ENCODE measurements at regions not wholly inside any gene's neighbourhood (a gene's known extent, or its start where the extent isn't known, plus 50 kb on each side); places are given as distances from the start of the nearest gene placed in this dataset.

GRCh38 chr11:15390857-15391256 lies 276.1 kb downstream of the INSC start:
- Mint-ChIP-seq H3K4me3 (ENCODE audit: unreplicated experiment) (no peak overlapping the region), H3K9me3 (ENCODE audit: unreplicated experiment) (peaks cover 17% of the 10 kb centered on the region), H3K27ac (ENCODE audit: unreplicated experiment) (no peak overlapping the region), H3K36me3 (ENCODE audit: unreplicated experiment) (no peaks in the 10 kb centered on the region), H3K27me3 (ENCODE audit: unreplicated experiment) (no peaks in the 10 kb centered on the region), H3K4me1 (ENCODE audit: unreplicated experiment) (no peaks in the 10 kb centered on the region)
- TF ChIP-seq CTCF (IDR thresholded peaks at IDR 0.05) = no peak
- DNase-seq (ENCODE audit: extremely low spot score, unreplicated experiment) = no peak

GRCh38 chr11:15396778-15397177 lies 282.1 kb downstream of the INSC start:
- Mint-ChIP-seq H3K9me3 (ENCODE audit: unreplicated experiment) (peaks cover 31% of the 10 kb centered on the region), H3K27me3 (ENCODE audit: unreplicated experiment) (no peaks in the 10 kb centered on the region), H3K27ac (ENCODE audit: unreplicated experiment) (no peak overlapping the region), H3K4me1 (ENCODE audit: unreplicated experiment) (no peaks in the 10 kb centered on the region), H3K36me3 (ENCODE audit: unreplicated experiment) (no peaks in the 10 kb centered on the region), H3K4me3 (ENCODE audit: unreplicated experiment) (no peak overlapping the region)
- no peak for TF ChIP-seq CTCF (IDR thresholded peaks at IDR 0.05)
- no peak for DNase-seq (ENCODE audit: extremely low spot score, unreplicated experiment)

GRCh38 chr11:15406851-15407351 lies 292.2 kb downstream of the INSC start:
- Mint-ChIP-seq H3K27me3 (ENCODE audit: unreplicated experiment) (no peaks in the 10 kb centered on the region), H3K4me3 (ENCODE audit: unreplicated experiment) (no peak overlapping the region), H3K27ac (ENCODE audit: unreplicated experiment) (no peak overlapping the region), H3K36me3 (ENCODE audit: unreplicated experiment) (no peaks in the 10 kb centered on the region), H3K4me1 (ENCODE audit: unreplicated experiment) (no peaks in the 10 kb centered on the region), H3K9me3 (ENCODE audit: unreplicated experiment) (peaks cover 18% of the 10 kb centered on the region)
- no peak for TF ChIP-seq CTCF (IDR thresholded peaks at IDR 0.05)
- no peak for DNase-seq (ENCODE audit: extremely low spot score, unreplicated experiment)

- no peak for TF ChIP-seq CTCF (IDR thresholded peaks at IDR 0.05)
- Mint-ChIP-seq H3K4me1 (ENCODE audit: unreplicated experiment) (no peaks in the 10 kb centered on the region), H3K36me3 (ENCODE audit: unreplicated experiment) (no peaks in the 10 kb centered on the region), H3K9me3 (ENCODE audit: unreplicated experiment) (peaks cover 8% of the 10 kb centered on the region), H3K27me3 (ENCODE audit: unreplicated experiment) (no peaks in the 10 kb centered on the region), H3K27ac (ENCODE audit: unreplicated experiment) (no peak overlapping the region), H3K4me3 (ENCODE audit: unreplicated experiment) (no peak overlapping the region)
- no peak for DNase-seq (ENCODE audit: extremely low spot score, unreplicated experiment)
Observed at GRCh38 chr11:15412054-15412453, 297.3 kb downstream of the INSC start.

GRCh38 chr11:15418921-15419320 lies 304.2 kb downstream of the INSC start:
- no peaks in the 10 kb centered on the region for H3K4me1 Mint-ChIP-seq (ENCODE audit: unreplicated experiment)
- H3K36me3 Mint-ChIP-seq (ENCODE audit: unreplicated experiment) = no peaks in the 10 kb centered on the region
- TF ChIP-seq CTCF (IDR thresholded peaks at IDR 0.05) = no peak
- no peak for DNase-seq (ENCODE audit: extremely low spot score, unreplicated experiment)
- no peaks in the 10 kb centered on the region for H3K27me3 Mint-ChIP-seq (ENCODE audit: unreplicated experiment)
- H3K27ac Mint-ChIP-seq (ENCODE audit: unreplicated experiment) = no peak overlapping the region
- no peak overlapping the region for H3K4me3 Mint-ChIP-seq (ENCODE audit: unreplicated experiment)
- H3K9me3 Mint-ChIP-seq (ENCODE audit: unreplicated experiment) = no peaks in the 10 kb centered on the region

Data from osteocyte (in vitro differentiated cells).